ENCODE measurements at regions not wholly inside any gene's neighbourhood (a gene's known extent, or its start where the extent isn't known, plus 50 kb on each side); places are given as distances from the start of the nearest gene placed in this dataset.
A peak's percentile ranks its signal among the peaks of the same experiment; 100 is the strongest.

GRCh38 chr5:15074651-15075050, 203.1 kb upstream of the ANKH start:
- DNase-seq: no peak

- no peak for DNase-seq
Measured at GRCh38 chr5:15073453-15073852, 201.9 kb upstream of the ANKH start.

GRCh38 chr5:15070907-15071306, 199.3 kb upstream of the ANKH start:
- no peak for DNase-seq

GRCh38 chr5:15069407-15069905, 197.9 kb upstream of the ANKH start:
- no peak for DNase-seq

GRCh38 chr5:15065091-15065490, 193.5 kb upstream of the ANKH start:
- DNase-seq: no peak

- DNase-seq: no peak
Measured at GRCh38 chr5:15064396-15064795, 192.8 kb upstream of the ANKH start.

- DNase-seq: no peak
Measured at GRCh38 chr5:15056988-15057592, 185.5 kb upstream of the ANKH start.

GRCh38 chr5:15044521-15044920, 172.9 kb upstream of the ANKH start:
- no peak for DNase-seq

- DNase-seq: no peak
Measured at GRCh38 chr5:15037247-15037908, 165.8 kb upstream of the ANKH start.

- DNase-seq: no peak
Measured at GRCh38 chr5:15034379-15034778, 162.8 kb upstream of the ANKH start.

GRCh38 chr5:15031180-15031579, 159.6 kb upstream of the ANKH start:
- DNase-seq: no peak

GRCh38 chr5:15027764-15028163, 156.2 kb upstream of the ANKH start:
- DNase-seq: no peak

GRCh38 chr5:15026944-15027343, 155.4 kb upstream of the ANKH start:
- DNase-seq: no peak

GRCh38 chr5:15026011-15026893, 154.7 kb upstream of the ANKH start:
- DNase-seq: no peak

- no peak for DNase-seq
Measured at GRCh38 chr5:15023846-15024245, 152.3 kb upstream of the ANKH start.

GRCh38 chr5:15023266-15023665, 151.7 kb upstream of the ANKH start:
- no peak for DNase-seq

GRCh38 chr5:15021266-15022046, 149.9 kb upstream of the ANKH start:
- DNase-seq: no peak

GRCh38 chr5:15020736-15021135, 149.2 kb upstream of the ANKH start:
- DNase-seq: no peak

GRCh38 chr5:15014809-15015208, 143.2 kb upstream of the ANKH start:
- DNase-seq: no peak

- DNase-seq: peak in 1 of 2 donors; percentile 41
Measured at GRCh38 chr5:15013654-15014463, 142.3 kb upstream of the ANKH start.

- no peak for DNase-seq
Measured at GRCh38 chr5:15012061-15012460, 140.5 kb upstream of the ANKH start.

GRCh38 chr5:15010936-15011335, 139.4 kb upstream of the ANKH start:
- no peak for DNase-seq

All from CD4-positive, alpha-beta T cell treated with Interleukin-1 beta for 1 hour (primary cell).